ENCODE measurements at regions not wholly inside any gene's neighbourhood (a gene's known extent, or its start where the extent isn't known, plus 50 kb on each side); places are given as distances from the start of the nearest gene placed in this dataset.

GRCh38 chr1:209344156-209344555 lies 239.4 kb upstream of the CAMK1G start:
- peaks cover 3% of the 10 kb centered on the region for H3K27me3 ChIP-seq (ENCODE audit: insufficient read depth, low read length, poor library complexity)
- H3K36me3 ChIP-seq (ENCODE audit: insufficient read depth, low read length), result no peaks in the 10 kb centered on the region
- no peaks in the 10 kb centered on the region for H3K79me2 ChIP-seq (ENCODE audit: insufficient read depth, low read length)
- no peaks in the 10 kb centered on the region for H3K9me3 ChIP-seq (ENCODE audit: insufficient read depth, low read length, severe bottlenecking)
- no peak overlapping the region for H3K27ac ChIP-seq (ENCODE audit: low read length)
- TF ChIP-seq EZH2 (IDR thresholded peaks at IDR 0.05; ENCODE audit: borderline replicate concordance, low read depth, low read length, severe bottlenecking) (no peak), CTCF (IDR thresholded peaks at IDR 0.05; ENCODE audit: borderline replicate concordance, extremely low read depth, low read length, poor library complexity, severe bottlenecking) (no peak)
- H3K4me1 ChIP-seq (ENCODE audit: insufficient read depth, low read length), result no peaks in the 10 kb centered on the region
- H3K9ac ChIP-seq (ENCODE audit: low read depth, low read length), result no peak overlapping the region
- DNase-seq (no peak), ATAC-seq (ENCODE audit: insufficient read depth, low read depth) (no peak)
- H3K4me3 ChIP-seq (ENCODE audit: low read depth in 1 of 2, low read length in 2 of 2), result no peak overlapping the region
- no peak overlapping the region for H2AFZ ChIP-seq (ENCODE audit: low read depth, low read length)
- H3K4me2 ChIP-seq (ENCODE audit: insufficient read depth, low read length), result no peak overlapping the region
- no peaks in the 10 kb centered on the region for H4K20me1 ChIP-seq (ENCODE audit: insufficient read depth, low read length)

- no peaks in the 10 kb centered on the region for H3K9me3 ChIP-seq (ENCODE audit: insufficient read depth, low read length, severe bottlenecking)
- no peaks in the 10 kb centered on the region for H4K20me1 ChIP-seq (ENCODE audit: insufficient read depth, low read length)
- no peaks in the 10 kb centered on the region for H3K79me2 ChIP-seq (ENCODE audit: insufficient read depth, low read length)
- no peak overlapping the region for H3K27ac ChIP-seq (ENCODE audit: low read length)
- no peak overlapping the region for H3K9ac ChIP-seq (ENCODE audit: low read depth, low read length)
- no peaks in the 10 kb centered on the region for H3K4me1 ChIP-seq (ENCODE audit: insufficient read depth, low read length)
- no peaks in the 10 kb centered on the region for H3K36me3 ChIP-seq (ENCODE audit: insufficient read depth, low read length)
- H3K27me3 ChIP-seq (ENCODE audit: insufficient read depth, low read length, poor library complexity), result peaks cover 15% of the 10 kb centered on the region
- H2AFZ ChIP-seq (ENCODE audit: low read depth, low read length), result no peak overlapping the region
- ATAC-seq (ENCODE audit: insufficient read depth, low read depth), result no peak
- H3K4me2 ChIP-seq (ENCODE audit: insufficient read depth, low read length), result no peak overlapping the region
- H3K4me3 ChIP-seq (ENCODE audit: low read depth in 1 of 2, low read length in 2 of 2), result no peak overlapping the region
- no peak for DNase-seq
- TF ChIP-seq EZH2 (IDR thresholded peaks at IDR 0.05; ENCODE audit: borderline replicate concordance, low read depth, low read length, severe bottlenecking), result no peak
- TF ChIP-seq CTCF (IDR thresholded peaks at IDR 0.05; ENCODE audit: borderline replicate concordance, extremely low read depth, low read length, poor library complexity, severe bottlenecking), result no peak
These were observed 233.9 kb upstream of the CAMK1G start for GRCh38 chr1:209349363-209350308.

- H3K4me1 ChIP-seq (ENCODE audit: insufficient read depth, low read length), result no peaks in the 10 kb centered on the region
- no peak overlapping the region for H3K4me2 ChIP-seq (ENCODE audit: insufficient read depth, low read length)
- no peaks in the 10 kb centered on the region for H3K79me2 ChIP-seq (ENCODE audit: insufficient read depth, low read length)
- H3K27ac ChIP-seq (ENCODE audit: low read length), result no peak overlapping the region
- no peaks in the 10 kb centered on the region for H4K20me1 ChIP-seq (ENCODE audit: insufficient read depth, low read length)
- H3K9ac ChIP-seq (ENCODE audit: low read depth, low read length), result no peak overlapping the region
- no peaks in the 10 kb centered on the region for H3K9me3 ChIP-seq (ENCODE audit: insufficient read depth, low read length, severe bottlenecking)
- TF ChIP-seq EZH2 (IDR thresholded peaks at IDR 0.05; ENCODE audit: borderline replicate concordance, low read depth, low read length, severe bottlenecking) (no peak), CTCF (IDR thresholded peaks at IDR 0.05; ENCODE audit: borderline replicate concordance, extremely low read depth, low read length, poor library complexity, severe bottlenecking) (no peak)
- ATAC-seq (ENCODE audit: insufficient read depth, low read depth) (no peak), DNase-seq (no peak)
- H2AFZ ChIP-seq (ENCODE audit: low read depth, low read length), result no peak overlapping the region
- no peak overlapping the region for H3K4me3 ChIP-seq (ENCODE audit: low read depth in 1 of 2, low read length in 2 of 2)
- peaks cover 15% of the 10 kb centered on the region for H3K27me3 ChIP-seq (ENCODE audit: insufficient read depth, low read length, poor library complexity)
- H3K36me3 ChIP-seq (ENCODE audit: insufficient read depth, low read length), result no peaks in the 10 kb centered on the region
These were observed 230.5 kb upstream of the CAMK1G start for GRCh38 chr1:209353053-209353452.

Data from DND-41 (cell line).